HG03575 (cell line): ENCODE measurements at regions not wholly inside any gene's neighbourhood (a gene's known extent, or its start where the extent isn't known, plus 50 kb on each side); places are given as distances from the start of the nearest gene placed in this dataset.
A peak's percentile ranks its signal among the peaks of the same experiment; 100 is the strongest.

Source experiments
- ATAC-seq: cut with Tn5 transposase; IDR thresholded peaks from one replicate; pipeline ENCODE4 v1.9.1; 2021; ENCODE audit not compliant: unreplicated experiment, insufficient number of reproducible peaks, low FRiP score; ENCODE audit errors: extremely low read depth

DNA sequence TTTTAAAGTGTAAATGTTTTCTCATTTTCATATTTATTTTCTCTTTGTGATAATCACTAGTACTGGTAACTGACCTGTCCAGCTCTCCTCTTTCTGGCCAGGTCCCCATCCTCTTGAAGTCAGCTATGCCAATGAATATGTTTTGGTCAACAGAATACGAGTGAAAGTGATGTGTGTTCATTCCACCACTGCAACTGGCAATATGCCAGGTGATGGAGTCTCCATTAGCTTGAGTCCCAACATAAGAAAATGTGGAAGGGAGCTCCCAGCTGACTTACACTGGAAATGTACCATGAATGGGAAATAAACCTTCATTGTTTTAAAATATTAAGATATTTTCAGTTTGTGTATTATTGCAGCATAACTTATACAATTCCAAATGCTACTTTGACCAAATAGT lies 75.8 kb downstream of the CCDC34 start:
- no peak for ATAC-seq

DNA sequence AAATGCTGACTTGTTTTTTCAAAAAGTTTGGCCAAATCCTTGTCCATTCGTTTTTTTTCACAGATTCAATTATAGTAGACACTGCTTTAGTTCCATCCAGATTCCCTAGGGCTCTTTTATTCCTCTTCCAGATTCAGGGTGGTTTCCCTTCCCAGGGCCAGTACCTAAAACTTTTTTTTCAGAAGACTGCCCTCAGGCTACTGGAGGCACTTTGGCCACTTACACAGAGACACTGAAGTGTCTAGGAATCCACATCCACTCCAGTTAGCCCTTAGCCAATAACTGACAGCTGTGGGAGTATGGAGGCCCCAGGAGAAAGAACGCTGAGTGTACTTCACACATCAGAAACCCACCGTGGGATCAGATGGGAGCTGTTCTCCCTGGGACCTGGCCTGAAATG lies 77.3 kb downstream of the CCDC34 start:
- no peak for ATAC-seq

DNA sequence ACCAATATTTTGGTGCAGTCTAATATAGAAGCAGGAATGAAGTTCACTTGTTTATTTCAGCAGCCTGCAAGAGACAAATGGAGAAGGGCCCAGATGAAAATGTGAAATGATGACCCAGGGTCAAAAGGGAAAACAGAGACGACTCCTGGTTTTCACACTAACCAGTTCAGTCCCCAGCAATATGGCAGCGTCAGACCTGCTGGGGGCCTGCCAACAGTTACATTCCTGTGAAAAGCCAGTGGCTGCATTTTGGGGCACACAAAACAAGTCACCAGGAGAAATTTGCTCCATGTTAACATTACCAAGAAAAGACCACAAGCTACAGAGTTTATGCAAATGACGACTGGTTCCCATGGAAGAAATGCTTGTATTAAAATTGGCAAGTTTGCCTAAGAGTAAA lies 80.2 kb downstream of the CCDC34 start:
- no peak for ATAC-seq

DNA sequence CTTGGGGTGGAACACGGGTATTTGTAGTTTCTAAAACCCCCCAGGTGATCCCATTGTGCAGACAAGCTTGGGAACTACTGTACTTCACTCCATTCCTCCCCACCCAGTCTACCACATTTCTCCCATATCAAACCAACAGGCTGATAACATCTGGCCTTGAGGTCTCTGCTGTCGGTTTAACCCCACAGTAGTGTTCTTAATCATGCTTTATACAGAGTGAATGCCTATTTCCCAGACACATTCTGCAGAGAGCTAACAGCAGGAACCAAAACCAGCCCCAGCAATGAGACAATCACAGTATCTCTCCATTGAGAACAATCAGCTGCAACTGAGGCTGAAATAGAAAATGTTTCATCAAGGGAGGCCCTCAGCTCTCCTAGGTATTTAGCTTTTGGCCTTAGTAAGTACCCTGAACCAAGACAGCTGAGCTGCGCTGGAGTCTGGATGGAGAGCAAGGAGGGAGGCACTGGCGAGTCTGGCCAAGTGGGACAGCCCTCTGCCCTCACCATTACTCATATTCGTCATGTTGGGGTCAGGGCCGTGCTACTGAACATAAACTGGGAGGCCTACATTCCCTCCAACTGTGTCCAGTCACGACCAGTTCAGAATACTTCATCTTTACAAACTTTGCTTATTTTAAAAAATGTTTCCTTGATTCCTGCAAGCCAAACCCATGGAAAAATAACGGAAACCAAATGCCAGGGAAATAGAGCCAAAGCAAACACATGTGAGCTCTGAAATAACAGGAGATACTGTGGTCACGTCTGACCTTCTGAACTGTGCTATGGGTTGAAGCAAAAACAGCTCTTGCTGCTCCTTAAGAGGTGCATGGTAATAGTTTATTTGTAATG lies 81.0 kb downstream of the CCDC34 start:
- peak; percentile 64 for ATAC-seq

DNA sequence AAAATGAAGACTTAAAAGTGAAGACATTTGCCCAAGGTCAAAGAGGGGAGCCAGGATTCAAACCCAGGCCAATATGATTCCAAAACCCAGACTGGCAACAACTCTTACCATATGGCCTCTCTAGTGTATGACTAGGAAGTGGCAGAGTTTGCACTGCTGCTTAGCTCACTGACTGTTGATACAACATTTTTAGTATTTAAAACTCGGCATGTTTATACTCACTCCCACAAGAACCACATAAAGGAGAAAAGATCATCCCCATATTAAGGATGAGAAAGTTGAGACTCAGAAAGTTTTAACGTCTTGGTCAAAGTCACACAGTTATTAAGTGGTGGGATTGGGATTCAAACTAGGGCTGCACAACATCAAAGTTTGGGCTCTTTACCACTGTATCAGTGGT lies 81.7 kb downstream of the CCDC34 start:
- ATAC-seq: no peak

DNA sequence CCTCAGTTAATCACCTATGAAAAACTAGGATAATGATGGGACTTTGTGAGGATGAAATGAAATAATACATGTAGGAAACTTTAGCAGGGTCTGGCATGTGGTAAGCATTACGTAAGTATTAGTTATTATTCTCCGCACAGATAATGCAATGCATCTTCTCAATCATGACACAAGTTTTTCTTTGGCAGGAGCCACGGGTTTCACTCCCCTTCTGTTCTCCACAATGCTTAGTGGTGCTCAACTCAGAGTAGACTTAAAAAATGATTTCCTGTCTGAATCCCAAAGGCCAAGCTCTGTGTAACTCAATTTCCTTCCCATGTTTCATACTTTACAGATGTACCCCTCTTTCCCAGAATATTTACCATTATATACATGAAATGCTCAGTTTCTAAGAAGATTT lies 82.9 kb downstream of the CCDC34 start:
- no peak for ATAC-seq

DNA sequence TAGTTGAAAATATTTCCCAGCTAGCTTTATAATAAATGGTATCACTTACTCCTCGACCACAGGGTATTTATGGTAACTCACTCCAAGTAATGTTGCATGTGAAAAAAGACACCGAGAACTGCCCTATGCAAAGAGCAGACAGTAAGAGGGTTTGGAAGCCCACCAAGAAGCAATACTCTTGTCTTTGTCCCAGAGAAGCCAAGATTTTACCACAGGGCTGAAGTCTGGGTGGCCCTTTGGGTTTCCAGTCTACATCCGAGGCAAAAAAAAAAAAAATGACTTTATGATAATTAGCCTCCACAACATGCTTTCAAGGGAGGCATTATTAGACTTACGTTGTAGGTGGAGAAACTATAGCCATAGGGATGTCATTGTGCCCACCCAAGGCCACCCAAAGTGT lies 83.6 kb downstream of the CCDC34 start:
- no peak for ATAC-seq

DNA sequence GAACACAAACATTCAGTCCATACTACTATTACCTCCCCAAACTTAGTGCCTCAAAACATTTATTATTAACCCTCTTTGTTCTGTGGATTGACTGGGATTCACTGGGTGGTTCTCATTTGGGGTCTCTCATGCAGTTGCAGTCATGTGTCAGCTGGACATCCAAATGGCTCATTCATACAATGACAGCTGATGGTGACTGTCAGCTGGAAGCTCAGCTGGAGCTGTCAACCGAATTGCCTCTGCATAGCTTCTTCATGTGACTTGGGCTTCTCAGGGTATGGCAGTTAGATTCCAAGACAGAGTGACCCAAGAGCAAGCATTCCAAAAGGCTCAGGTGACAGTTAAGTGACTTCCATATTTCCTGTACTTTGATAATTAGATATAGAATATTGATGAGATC lies 85.2 kb downstream of the CCDC34 start:
- ATAC-seq: no peak

DNA sequence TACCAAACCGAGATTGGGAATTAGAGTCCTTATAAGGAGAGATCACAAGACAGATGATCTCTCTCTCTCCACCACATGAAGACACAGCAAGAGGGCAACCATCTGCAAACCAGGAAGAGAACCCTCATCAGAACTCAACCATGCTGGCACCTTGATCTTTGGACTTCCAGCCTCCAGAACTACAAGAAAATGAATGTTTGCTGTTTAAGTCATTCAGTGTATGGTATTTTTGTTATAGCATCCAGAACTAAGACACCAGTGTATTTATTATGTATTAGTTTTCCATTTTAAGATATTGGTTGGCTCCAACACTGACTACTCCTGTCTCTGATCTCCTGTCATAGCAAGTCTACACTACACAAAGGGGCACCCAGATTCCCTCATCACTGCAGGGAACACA lies 86.9 kb downstream of the CCDC34 start:
- no peak for ATAC-seq

DNA sequence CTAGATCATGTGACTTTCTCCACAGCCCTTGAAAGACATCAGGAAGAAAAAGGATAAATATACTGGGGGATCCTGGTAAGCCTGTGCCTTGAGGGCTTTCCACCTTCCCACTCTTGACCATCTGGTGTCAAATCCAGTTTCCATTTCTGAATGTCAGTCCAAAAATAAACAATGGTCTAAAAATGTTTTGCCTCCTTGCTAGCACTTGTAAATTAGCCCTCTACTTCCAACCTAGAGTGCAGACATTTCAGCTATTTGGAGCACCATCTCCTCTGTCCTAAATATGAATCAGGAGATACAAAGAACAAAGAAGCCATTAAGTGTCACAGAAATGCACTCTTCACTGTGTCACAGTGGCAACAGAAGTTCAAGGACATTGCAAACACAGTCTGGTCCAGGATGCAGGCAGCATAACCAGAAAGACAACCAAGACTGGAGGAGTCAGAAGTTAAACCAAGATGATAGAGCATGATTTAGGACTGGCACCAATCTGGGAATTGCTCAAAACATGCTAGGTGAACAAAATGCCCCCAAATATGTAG lies 88.1 kb downstream of the CCDC34 start:
- ATAC-seq: no peak

DNA sequence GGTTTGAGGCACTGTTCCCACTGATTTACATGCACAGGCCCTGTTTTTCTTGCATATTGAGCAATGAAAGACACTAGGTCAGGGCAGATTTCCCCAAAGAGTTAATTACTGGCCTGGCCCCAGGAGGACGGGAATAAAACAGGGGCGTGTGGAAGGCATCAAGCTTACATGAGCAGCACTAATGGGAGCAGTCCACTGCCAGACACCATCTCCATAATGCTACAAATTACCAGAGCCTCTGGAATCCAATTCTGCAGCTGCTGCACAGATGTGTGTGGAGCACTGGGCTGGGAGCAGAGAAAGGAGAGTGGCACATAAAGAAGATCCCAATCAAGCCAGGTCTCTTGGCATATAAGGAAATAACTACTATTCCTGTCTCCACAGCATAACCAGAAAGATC lies 96.9 kb downstream of the CCDC34 start:
- ATAC-seq: no peak

DNA sequence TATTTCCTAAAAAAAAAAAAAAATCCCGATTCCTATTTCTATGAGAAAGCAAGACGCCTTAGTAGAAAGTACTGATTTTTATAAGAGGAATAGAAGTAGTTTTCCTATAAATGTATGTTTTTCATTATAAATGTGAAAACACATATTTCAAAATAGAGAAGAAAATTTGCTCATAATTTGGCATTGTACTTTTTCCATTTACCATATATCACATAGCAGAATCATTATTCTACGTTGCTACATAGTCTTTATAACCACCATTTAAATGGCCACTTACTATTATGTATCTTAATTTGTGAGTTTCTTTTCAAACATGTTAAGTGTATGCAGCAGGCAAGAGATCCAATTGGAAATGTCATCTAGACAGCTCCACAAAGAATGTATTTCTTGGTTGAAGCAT lies 99.0 kb downstream of the CCDC34 start:
- no peak for ATAC-seq

DNA sequence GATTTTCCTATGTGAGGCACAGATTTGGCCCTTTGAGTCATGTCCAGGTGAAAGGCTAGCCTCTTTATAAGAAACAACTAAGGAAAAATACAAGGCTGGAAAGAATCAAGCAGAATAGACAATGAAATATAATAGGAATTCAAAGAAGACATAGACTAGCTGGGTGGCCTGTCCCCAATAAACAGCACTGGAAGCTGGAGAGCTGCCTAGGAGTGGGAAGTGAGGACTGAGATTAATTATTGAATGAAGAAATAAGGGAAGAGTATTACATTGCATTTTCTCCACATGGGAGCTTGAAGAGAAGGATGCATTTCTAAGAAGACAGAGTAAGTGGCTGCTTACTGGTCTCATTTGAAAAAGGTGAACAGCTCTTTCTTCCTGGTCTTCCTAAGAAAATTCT lies 100.0 kb downstream of the CCDC34 start:
- ATAC-seq: no peak

DNA sequence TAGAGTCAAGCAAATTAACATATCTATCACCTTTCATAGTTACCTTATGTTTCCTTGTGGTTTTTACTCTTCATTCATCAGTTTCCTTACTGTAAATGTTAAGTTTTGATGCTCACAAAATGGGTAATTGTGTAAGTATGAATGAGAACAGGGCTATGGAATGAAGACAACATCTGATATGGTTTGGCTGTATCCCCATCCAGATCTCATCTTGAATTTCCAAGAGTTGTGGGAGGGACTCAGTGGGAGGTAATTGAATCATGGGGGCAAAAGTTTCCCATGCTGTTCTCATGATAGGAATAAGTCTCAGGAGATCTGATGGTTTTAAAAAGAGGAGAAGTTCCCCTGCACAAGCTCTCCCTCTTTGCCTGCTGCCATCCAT lies 107.6 kb downstream of the CCDC34 start:
- ATAC-seq: no peak

DNA sequence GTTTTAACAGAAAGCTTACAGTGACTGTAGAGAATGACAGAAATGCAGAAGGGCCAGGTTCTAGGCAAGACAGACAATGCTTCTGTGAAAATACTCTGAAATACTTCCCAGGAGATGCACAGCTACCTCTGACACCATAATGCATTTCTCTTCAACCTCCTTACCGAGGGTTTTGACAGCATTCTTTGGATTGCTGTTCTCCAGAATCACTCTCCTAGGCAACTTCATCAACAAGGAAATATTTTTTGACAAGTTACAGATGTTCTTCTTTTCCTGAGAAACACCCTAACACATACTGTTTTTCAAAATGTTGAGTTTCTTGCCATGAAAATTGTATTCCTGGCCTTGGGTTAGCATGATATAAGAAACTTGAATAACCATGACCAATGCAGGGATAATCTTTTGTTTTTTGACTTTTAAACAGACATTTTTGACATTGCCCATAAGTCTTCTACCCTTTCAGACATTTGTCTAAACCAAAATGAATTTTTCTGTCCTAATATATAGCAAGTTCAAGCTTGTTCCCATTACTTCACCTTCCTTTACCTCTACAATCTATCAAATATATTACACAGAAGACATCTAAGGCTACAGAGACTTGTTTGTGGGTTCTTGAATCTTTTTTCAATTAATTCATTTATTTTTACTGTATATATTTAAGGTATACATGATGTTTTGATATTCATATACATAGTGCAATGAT lies 108.1 kb downstream of the CCDC34 start:
- ATAC-seq: no peak

DNA sequence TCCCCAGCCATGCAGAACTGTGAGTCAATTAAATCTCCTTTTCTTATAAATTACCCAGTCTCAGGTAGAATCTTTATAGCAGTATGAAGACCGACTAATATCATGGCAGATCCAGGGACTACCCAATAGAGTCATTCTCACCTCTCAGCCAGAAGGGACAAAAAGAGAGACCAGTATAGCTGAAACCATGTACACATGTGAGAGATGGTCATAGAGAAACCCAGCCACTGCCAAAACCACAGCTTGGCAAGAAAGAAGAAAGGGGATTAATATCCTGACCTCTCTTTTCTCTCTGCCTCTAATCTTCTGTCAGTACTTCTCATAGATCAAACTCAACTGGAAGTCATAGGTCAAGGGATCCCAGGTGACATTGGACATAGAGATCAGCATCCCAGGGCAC lies 109.8 kb downstream of the CCDC34 start:
- no peak for ATAC-seq

DNA sequence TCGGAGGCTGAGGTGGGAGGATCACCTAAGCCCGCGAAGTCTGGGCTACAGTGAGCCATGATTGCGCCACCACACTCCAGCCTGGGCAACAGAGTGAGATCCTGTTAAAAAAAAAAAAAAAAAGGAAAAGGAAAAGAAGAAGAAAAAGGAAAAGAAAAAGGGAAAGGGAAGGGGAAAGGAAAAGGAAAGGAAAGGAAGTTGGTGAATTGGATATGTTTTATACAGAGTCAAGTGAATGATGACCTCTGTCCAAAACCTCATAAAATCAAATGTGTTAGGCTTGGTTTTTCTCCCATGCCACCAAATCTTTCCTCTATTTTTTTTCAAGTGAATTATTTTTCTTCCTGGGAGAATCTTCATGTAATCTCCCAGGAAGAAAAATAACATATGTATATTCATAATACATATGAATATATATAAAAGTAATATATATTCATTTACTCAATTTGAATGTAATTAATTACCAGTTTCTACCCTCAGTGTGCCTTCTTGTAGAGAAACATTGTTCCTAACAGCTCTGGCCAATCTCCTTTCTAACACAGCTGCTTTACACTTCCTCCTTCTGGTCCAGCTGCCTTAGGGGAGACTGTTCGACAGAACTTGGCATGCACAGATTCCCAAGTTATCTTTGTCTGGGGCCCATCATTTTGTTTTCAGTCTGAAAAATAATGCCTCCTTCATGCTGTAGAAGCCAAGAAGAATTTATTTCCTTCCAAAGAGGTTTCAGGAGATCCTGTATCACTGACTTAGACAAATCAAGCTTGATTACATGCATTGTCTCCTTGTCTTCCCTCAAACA lies 111.9 kb downstream of the CCDC34 start:
- ATAC-seq: no peak

DNA sequence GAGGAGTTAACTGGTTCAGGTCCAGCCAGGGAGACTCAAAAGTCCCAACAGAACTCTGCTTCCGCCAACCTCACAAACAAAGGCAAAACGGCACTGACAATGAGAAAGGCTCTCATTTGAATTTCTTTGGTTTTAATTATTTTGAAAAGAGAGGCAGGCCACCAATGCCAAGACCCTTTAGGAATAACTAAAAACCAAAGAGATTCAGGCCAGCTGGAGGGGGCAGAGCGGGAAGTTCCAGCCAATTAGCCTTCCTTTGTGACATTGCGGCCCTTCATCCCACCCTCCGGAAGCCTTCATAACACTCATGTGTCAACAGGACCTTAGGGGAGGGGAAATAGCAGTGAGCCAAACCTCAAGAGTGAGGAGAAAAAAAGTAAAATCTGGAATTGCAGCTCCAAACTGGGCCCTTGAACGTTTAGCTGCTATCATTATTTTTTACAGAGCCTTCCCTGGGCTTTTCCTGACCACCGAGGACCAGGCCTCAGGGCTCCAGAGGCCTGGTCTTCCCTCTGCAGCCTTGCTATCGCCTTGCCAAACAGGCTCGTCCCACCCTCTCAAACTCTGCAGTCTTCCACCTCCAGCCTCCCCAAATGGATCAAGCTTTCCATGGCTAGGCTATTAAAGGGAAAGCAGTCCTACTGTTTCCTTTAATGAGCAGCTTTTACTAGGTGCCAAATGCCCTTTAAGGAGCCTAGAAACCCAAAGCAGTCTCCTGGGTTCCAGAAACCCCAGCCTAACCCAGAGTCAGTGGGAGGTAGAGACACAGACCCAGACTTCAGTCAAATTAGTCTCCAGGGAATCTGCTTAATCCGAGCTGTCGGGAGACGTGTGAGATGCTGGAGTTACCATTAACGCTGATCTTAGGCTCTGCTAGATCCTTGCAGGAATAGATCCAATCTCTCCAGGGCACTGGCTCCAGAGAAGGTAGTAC lies 114.2 kb downstream of the CCDC34 start:
- ATAC-seq: no peak

DNA sequence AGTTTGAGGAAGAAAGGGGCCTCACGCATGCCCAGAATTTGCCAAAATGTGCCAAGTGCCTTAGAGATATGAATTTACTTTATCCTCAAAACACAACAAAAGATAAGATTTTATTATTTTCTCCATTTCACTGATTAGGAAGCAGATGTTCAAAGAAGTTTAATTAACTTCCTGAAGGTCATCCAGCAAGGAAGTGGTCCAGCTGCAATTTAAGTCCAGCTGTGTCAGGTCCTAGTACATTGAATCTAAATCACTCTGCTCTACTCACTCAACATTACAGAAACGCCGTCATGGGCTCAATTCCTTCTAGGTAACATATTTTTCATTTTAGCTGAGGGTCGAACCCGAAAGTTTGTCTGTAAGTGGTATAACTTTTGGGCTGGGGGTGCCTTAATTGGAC lies 115.4 kb downstream of the CCDC34 start:
- no peak for ATAC-seq
